ENCODE measurements at regions not wholly inside any gene's neighbourhood (a gene's known extent, or its start where the extent isn't known, plus 50 kb on each side); places are given as distances from the start of the nearest gene placed in this dataset.
A peak's percentile ranks its signal among the peaks of the same experiment; 100 is the strongest.
"Not testable (repeated sequence)": the region's sequence is repeated elsewhere in the genome, so short reads cannot be mapped to it uniquely, and the experiment has no call there.

DNA sequence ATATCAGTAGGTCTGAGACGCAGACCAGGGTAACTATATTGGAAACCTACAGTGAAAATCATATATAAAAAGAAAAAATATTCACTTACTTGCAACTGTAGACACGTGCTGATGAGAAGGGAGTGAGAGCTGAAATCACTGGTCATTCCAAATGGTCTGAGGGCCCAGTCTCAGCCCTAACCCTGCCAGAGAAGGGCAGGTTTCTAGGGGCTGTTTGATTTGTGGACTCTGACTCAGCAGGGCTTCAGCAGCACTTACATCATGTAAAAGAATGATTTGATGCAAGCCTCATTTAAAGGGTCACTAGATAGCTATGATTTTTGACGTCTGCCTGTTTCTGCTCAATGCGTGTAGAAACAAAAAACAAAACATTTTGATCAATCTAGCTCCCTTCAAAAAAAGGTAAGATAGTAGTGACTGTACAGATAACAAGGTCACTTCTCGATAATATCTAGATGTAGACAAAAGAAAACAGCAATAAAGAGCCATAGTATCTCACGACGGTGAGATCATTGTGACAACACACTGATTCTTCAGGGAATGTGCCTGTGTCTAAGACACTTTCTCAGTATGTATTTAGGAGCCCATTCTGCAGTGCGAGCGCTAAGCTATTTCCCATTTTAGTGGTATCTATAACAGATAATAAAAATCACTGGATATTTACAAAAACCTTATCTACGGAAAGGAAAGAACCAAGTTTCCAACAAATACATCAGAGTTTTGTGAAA is 307.2 kb downstream of the HIVEP2 start:
- no peak for DNase-seq

DNA sequence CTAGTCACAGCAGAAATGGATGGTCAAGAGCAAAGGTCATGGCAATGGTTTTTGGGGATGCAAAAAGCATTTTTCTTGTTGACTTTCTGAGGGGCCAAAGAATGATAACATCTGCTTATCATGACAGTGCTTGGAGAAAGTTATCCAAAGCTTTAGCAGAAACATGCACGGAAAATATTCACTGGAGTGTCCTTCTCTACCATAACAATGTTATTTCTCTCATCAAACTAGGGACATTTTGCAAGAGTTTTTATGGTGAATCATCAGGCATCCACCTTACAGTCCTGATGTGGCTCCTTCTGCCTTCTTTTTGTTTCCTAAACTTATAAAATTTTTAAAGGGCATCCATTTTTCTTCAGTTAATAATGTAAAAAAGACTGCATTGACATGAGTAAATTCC is 302.3 kb downstream of the HIVEP2 start:
- DNase-seq, result no peak

DNA sequence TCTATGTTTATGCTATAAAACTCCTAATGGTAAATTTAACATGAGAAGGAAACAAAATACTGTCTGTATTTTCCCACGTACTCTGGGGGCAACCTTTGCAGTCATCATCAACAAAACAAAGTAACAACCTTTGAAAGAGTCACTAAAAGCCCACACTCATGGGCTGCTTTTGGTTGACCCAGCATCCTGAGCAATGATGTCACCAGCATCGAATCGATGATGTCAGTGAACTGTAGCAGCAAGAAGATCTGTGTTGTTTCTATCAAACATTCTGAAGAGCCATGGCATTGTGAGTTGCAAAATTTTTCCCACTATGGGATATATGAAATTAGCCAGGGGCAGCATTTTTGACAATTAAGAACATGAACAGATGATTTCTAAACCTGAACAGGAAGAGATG is 300.1 kb downstream of the HIVEP2 start:
- no peak for DNase-seq

DNA sequence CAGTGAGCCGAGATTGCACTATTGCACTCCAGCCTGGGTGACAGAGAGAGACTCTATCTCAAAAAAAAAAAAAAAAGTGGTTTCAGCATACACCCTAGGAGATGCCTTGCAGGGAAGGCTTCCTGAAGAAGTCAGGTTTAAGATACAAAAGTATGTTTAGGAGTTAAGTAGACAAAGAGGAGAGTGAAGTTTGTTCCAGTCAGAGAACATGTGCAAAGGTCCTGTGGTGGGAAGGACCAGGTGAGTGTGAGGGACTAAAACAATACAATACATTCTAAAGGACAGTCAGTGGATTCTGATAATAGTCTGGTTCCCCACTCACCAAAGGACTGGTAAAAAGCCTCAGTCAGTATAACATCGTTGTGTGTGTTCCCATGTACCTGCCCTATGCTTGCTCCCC is 299.3 kb downstream of the HIVEP2 start:
- no peak for DNase-seq

DNA sequence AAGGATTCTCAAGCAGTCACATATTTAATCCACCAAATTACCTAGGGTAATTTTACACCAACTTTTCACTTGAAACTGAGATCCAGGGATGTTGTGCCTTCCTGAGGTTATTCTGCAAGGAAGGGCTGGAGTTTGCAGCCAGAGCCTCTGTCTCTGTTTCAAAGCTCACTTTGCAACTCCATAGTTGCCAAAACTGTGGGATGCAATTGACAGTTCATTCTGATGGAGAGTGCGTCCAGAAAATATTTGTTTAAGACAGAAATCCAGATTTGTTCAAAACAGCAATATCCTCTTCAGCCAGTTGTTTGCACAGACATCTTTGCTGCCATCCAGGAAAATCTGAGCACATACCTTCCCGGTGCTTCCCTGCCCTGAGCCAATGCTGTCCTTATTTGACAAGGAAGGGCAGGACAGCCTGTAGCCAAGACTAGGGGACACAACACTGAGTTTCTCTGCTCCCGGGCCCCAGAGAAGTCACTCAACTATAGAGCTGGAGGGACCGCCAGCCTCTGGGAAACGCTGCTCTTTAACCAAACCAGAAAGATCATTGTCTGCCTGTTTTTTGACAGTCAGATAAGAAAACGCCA is 297.4 kb downstream of the HIVEP2 start:
- DNase-seq, result no peak

GRCh38 chr6:142648036-142648451 is 296.9 kb downstream of the HIVEP2 start:
- no peak for DNase-seq

DNA sequence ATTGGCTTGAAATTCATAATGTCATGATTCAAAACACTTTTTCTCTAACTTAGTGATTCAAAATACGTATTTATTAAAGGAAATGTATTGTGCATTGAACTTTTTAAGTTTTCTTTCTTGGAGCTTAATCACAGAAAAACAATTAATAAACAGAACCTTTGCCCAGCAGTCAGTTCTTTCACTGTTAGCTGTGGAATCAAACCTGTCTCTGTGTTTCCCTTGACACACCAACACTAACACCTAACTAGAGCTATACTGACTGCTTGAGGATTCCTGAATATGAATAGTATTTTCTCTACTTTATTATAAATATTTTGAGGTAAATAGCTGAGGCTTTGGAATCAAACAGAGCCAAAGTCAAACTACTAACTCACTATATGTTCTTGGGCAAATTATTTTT is 296.4 kb downstream of the HIVEP2 start:
- no peak for DNase-seq

DNA sequence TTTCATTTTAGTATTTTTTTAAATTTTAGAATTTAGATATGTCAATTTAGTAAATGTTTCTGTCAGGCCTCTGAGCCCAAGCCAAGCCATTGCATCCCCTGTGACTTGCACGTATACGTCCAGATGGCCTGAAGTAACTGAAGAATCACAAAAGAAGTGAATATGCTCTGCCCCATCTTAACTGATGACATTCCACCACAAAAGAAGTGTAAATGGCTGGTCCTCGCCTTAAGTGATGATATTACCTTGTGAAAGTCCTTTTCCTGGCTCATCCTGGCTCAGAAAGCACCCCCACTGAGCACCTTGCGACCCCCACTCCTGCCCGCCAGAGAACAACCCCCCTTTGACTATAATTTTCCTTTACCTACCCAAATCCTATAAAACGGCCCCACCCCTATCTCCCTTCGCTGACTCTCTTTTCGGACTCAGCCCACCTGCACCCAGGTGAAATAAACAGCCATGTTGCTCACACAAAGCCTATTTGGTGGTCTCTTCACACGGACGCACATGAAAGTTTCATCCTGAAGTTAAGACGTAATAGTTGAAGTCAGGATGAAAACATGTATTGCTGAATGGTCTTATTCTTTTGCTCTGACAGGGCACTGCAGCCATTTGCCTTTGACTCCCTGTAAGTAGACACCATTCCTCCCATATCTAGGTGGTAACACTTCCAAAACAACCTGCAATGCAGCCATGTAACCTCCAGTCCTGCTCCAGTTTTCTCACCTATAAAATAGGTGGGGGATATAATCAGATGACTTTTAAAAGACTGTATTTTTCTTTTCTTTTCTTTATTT is 295.3 kb downstream of the HIVEP2 start:
- not testable (repeated sequence) for DNase-seq

- DNase-seq, result no peak
Observed at GRCh38 chr6:142651384-142651783, 293.6 kb downstream of the HIVEP2 start.

GRCh38 chr6:142653710-142654420 is 291.1 kb downstream of the HIVEP2 start:
- DNase-seq, result no peak

DNA sequence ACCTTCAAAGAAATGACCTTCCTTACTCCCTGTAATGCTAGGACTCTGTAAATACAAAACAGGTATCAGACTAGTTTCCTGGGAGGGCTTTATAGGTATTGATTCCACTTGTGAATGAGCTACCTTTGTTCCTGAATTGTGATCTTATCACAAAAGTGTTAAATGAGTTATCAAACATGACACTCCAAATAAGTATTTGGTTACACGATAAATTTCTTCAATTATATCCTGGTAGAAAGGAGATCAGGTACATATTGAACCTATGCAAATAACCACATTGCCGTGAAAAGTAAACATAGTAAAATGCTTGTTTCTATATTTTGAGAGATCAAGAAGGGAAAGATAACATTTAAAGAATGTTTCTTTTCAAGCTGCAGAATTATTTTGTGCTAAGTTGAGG is 285.3 kb downstream of the HIVEP2 start:
- no peak for DNase-seq

GRCh38 chr6:142665393-142665792 is 279.6 kb downstream of the HIVEP2 start:
- no peak for DNase-seq

GRCh38 chr6:142666599-142667185 is 278.3 kb downstream of the HIVEP2 start:
- no peak for DNase-seq

GRCh38 chr6:142669471-142670351 is 275.3 kb downstream of the HIVEP2 start:
- DNase-seq, result no peak

- DNase-seq, result no peak
Observed at GRCh38 chr6:142671791-142672190, 273.2 kb downstream of the HIVEP2 start.

GRCh38 chr6:142675517-142675916 is 269.5 kb downstream of the HIVEP2 start:
- no peak for DNase-seq

DNA sequence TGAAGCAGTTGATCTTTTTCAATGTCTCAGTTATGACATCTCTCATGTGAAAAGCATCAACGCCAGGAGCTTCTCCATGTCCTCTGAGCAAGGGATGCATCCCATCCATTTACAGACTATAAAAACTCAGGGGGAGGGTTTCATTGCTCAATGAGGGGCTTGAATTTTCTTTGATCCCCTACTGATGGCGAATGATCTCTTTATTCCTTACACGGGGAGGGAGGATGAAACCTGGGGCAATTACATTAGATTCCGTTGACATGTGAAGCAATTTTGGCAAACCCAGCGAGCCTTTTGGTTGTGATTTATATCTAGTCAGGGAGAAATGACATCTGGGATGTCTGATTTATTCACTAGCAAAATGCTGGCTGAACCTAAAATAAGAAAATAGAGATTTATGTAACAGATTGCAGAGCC is 268.9 kb downstream of the HIVEP2 start:
- DNase-seq, result no peak

DNA sequence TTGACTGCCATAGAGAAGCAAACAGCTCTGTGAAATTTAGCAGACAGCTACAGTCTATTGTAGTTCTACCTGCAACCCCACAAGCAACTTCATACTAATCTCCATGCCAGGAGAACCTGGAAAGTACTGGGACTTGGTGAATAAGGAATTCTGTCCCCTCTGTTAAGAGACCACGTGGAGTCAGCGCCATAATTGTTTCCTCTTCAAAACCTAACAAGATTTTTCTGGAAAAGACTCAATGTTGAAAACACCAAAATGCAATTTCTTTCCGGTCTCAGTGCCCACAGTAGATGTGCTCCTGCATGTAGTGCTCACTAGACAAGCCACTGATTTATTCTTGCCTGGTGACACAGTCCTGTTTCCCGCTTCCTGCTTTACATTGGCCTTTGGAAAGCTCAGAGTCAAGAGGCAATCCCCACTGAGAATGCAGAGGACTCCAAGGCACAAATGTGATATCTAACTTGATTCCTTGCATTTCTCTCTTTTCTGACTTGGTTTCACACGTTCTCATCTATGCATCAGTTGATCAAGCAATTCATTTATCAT is 268.3 kb downstream of the HIVEP2 start:
- no peak for DNase-seq

DNA sequence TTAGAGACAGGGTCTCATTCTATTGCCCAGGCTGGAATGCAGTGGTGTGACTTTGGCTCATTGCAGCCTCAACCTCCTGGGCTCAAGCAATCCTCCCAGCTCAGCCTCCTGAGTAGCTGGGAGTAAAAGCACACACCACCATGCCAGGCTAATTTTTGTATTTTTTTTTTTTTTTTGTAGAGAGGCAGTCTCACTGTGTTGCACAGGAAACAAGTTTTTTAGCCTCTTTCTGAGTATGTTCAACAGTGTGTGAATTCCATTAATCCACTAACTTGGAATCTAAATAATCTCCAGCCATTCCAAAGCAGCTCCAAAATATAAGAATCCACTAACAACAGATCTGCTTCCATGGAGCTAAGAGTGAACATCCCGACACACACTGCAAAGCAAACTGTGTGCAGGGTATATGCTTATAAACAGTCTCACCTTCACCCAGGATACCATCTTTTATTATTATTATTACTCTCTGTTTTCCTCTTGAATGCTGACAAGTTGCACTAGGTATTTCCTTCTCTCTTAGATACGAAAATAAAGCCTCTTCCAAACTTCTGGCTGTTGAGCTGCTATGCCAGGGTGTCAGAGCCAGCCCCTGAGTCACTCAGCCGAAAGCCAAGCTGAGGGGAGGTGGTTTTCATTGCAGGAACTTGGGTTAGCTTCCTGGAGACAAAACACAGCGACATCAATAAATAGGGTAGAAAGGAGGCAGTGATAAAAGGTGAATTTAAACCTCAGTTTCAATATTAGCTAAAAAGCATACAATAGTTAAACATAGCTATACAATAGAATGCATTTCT is 264.9 kb downstream of the HIVEP2 start:
- DNase-seq, result peak; percentile 24

DNA sequence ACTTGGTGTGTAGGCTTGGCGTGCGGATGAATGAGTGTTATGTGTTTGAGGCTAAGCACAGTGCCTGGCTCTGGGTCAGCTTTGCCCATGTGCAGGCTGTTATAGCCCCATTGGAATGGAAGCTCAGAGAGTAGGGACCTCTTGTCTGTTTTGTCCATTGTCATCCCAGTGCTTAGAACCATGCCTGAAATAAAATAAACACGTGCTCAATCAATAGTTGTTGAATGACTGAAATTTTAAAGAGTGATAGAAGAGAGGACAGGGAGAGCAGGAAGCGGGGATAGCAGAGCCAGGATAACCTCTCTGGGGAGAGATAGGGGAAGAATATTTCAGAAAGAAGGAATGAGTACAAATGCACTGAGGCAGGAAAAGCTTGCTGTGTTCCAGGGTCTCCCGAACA is 263.9 kb downstream of the HIVEP2 start:
- DNase-seq, result no peak

GRCh38 chr6:142682985-142683384 is 262.0 kb downstream of the HIVEP2 start:
- DNase-seq, result no peak
